ENCODE measurements at regions not wholly inside any gene's neighbourhood (a gene's known extent, or its start where the extent isn't known, plus 50 kb on each side); places are given as distances from the start of the nearest gene placed in this dataset.

DNA sequence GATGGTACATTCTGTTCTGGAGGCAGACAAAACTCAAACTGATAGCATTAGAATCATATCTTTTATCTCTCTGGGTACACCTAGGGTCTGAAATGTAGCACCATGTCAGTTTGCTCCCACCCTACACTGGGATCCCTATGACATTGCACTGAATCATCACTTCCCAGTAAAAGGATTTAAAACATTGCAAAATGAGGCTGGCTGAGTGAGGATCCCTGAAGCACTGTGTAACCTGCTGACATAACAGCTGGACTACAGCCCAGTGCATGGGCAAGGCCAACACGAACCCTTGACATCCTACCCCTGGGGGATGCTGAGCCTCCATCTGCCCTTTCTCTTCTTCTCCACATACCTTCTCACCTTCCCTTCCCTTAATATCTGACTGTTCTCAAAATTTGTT is 253.2 kb downstream of the TTC32 start:
- H3K56ac ChIP-seq (ENCODE audit: insufficient read length, low read depth, low read length): no peak overlapping the region
- H3K23ac ChIP-seq (ENCODE audit: insufficient read length, low read depth, low read length): no peak overlapping the region
- H3K4ac ChIP-seq (ENCODE audit: low read depth, low read length): no peak overlapping the region
- H3K9me3 ChIP-seq (ENCODE audit: control insufficient read depth, low read depth, low read length): no peaks in the 10 kb centered on the region
- Mint-ChIP-seq H3K9me3 (no peaks in the 10 kb centered on the region), H3K4me1 (peaks cover 6 to 13% of the 10 kb centered on the region in 2 experiments; a peak in 2 of 4 replicates), H3K4me3 (no peak overlapping the region), H3K27me3 (ENCODE audit: low read depth) (peaks cover 2% of the 10 kb centered on the region; the same call in 1 of the 2 replicates), H3K36me3 (ENCODE audit: insufficient read depth in 1 of 3, low read depth in 3 of 3) (no peaks in the 10 kb centered on the region), H3K27ac (no peak overlapping the region; a peak in 1 of 7 replicates)
- H3K27ac ChIP-seq (ENCODE audit: insufficient read length, low read depth, low read length): no peak overlapping the region
- no peak overlapping the region for H3K14ac ChIP-seq (ENCODE audit: insufficient read depth, low read length)
- H3K9ac ChIP-seq (ENCODE audit: extremely low read depth, insufficient read length, low read length): no peak overlapping the region
- H3K4me2 ChIP-seq (ENCODE audit: insufficient read depth, insufficient read length, low read length): no peak overlapping the region
- no peaks in the 10 kb centered on the region for H3K79me1 ChIP-seq (ENCODE audit: insufficient read depth, low read depth, low read length, poor library complexity, severe bottlenecking)
- DNase-seq: no peak
- no peak overlapping the region for H2AK5ac ChIP-seq (ENCODE audit: insufficient read length, low read length)
- no peaks in the 10 kb centered on the region for H3K27me3 ChIP-seq (ENCODE audit: insufficient read depth, low read length)
- no peak overlapping the region for H2BK20ac ChIP-seq (ENCODE audit: low read depth, low read length, poor library complexity, severe bottlenecking)
- H4K91ac ChIP-seq (ENCODE audit: insufficient read length, low read depth, low read length): no peak overlapping the region
- no CpG with 5 or more reads among the region's 1 CpG for WGBS (ENCODE audit: extremely low coverage, insufficient read length, low lambda C conversion rate)
- H3T11ph ChIP-seq (ENCODE audit: low read length): no peak overlapping the region
- no peak overlapping the region for H2BK120ac ChIP-seq (ENCODE audit: low read depth, low read length, poor library complexity, severe bottlenecking)
- H4K8ac ChIP-seq (replicated peaks; ENCODE audit: insufficient read length, low read depth, low read length): no peak overlapping the region
- no peak overlapping the region for H2AFZ ChIP-seq (ENCODE audit: low read length)
- no peaks in the 10 kb centered on the region for H3K79me2 ChIP-seq (ENCODE audit: insufficient read depth, low read length)
- no peak overlapping the region for H2BK15ac ChIP-seq (ENCODE audit: low read depth, low read length)
- H4K20me1 ChIP-seq (ENCODE audit: control insufficient read depth, insufficient read depth, insufficient read length): no peaks in the 10 kb centered on the region
- H3K4me1 ChIP-seq (ENCODE audit: insufficient read depth, low read length): peaks cover 2% of the 10 kb centered on the region; the same call in 1 of the 2 replicates
- TF ChIP-seq, protein P1, sequence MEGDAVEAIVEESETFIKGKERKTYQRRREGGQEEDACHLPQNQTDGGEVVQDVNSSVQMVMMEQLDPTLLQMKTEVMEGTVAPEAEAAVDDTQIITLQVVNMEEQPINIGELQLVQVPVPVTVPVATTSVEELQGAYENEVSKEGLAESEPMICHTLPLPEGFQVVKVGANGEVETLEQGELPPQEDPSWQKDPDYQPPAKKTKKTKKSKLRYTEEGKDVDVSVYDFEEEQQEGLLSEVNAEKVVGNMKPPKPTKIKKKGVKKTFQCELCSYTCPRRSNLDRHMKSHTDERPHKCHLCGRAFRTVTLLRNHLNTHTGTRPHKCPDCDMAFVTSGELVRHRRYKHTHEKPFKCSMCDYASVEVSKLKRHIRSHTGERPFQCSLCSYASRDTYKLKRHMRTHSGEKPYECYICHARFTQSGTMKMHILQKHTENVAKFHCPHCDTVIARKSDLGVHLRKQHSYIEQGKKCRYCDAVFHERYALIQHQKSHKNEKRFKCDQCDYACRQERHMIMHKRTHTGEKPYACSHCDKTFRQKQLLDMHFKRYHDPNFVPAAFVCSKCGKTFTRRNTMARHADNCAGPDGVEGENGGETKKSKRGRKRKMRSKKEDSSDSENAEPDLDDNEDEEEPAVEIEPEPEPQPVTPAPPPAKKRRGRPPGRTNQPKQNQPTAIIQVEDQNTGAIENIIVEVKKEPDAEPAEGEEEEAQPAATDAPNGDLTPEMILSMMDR (conservative IDR thresholded peaks at IDR 0.05): no peak
- H4K5ac ChIP-seq (ENCODE audit: insufficient read length, low read depth, low read length): no peak overlapping the region
- no peak overlapping the region for H3K18ac ChIP-seq (ENCODE audit: insufficient read length, low read depth, low read length)
- no peak overlapping the region for H2BK5ac ChIP-seq (ENCODE audit: insufficient read length, low read length)
- no peak overlapping the region for H2BK12ac ChIP-seq (ENCODE audit: insufficient read length, low read depth, low read length)
- H3K23me2 ChIP-seq (ENCODE audit: insufficient read length, low read depth, low read length, poor library complexity, severe bottlenecking): no peaks in the 10 kb centered on the region

All from H9 (cell line).